Liver (tissue), 3 donors: ENCODE measurements at regions not wholly inside any gene's neighbourhood (a gene's known extent, or its start where the extent isn't known, plus 50 kb on each side); places are given as distances from the start of the nearest gene placed in this dataset.

Source experiments
- CTCF ChIP-seq: fragments of 150-350 bp; IDR thresholded peaks from 2 replicates; pipeline ENCODE4 v1.5.1; 2017; ENCODE audit warnings: improper control_type of control experiment, low read depth, low read length; ENCODE audit not compliant: missing input control
- EGR1 ChIP-seq, 2 donors: IDR thresholded peaks; 2 replicates each; pipeline ENCODE4 v1.6.1; 2016 to 2018; ENCODE audit warnings: antibody characterized with exemption in 2 of 2, low read depth in 2 of 2
- MAX ChIP-seq: IDR thresholded peaks from 2 replicates; pipeline ENCODE4 v1.6.1; 2016; ENCODE audit warnings: antibody characterized with exemption
- RAD21 ChIP-seq, 2 donors: IDR thresholded peaks; 2 replicates each; pipeline ENCODE4 v1.6.1; 2016; ENCODE audit warnings: antibody characterized with exemption in 2 of 2, mild to moderate bottlenecking in 2 of 2
- REST ChIP-seq: IDR thresholded peaks from 2 replicates; pipeline ENCODE4 v1.6.1; 2016; ENCODE audit warnings: antibody characterized with exemption, mild to moderate bottlenecking
- SP1 ChIP-seq: IDR thresholded peaks from 2 replicates; pipeline ENCODE4 v1.6.1; 2018; ENCODE audit warnings: antibody characterized with exemption, mild to moderate bottlenecking
- TAF1 ChIP-seq: conservative IDR thresholded peaks from 2 replicates; pipeline ENCODE4 v1.6.1; 2016; ENCODE audit warnings: antibody characterized with exemption, mild to moderate bottlenecking
- YY1 ChIP-seq: IDR thresholded peaks from 2 replicates; pipeline ENCODE4 v1.6.1; 2016; ENCODE audit warnings: antibody characterized with exemption, mild to moderate bottlenecking
- donor health status: healthy.
- donor health status: healthy.

- TF ChIP-seq CTCF = no peak
- TF ChIP-seq RAD21 (IDR thresholded peaks at IDR 0.05) = no peak
- no peak for TF ChIP-seq EGR1 (IDR thresholded peaks at IDR 0.05; ENCODE audit: low read depth in 2 of 2)
- no peak for TF ChIP-seq SP1
- no peak for TF ChIP-seq YY1
- no peak for TF ChIP-seq TAF1
- no peak for TF ChIP-seq REST
- TF ChIP-seq MAX = no peak
These were observed 348.6 kb downstream of the TNS1 start for GRCh38 chr2:217654168-217654567.
